GM12865 (cell line): ENCODE measurements at regions not wholly inside any gene's neighbourhood (a gene's known extent, or its start where the extent isn't known, plus 50 kb on each side); places are given as distances from the start of the nearest gene placed in this dataset.

Experiments used
- DNase-seq: peaks from one replicate; pipeline ENCODE4 v3.0.0; 2010; ENCODE audit warnings: low read depth
- H3K4me3 ChIP-seq: 2 replicates; pipeline ENCODE4 v1.5.1; 2011; ENCODE audit warnings: mild to moderate bottlenecking, low read depth, low read length, control low read depth
- TF ChIP-seq, protein P1 (sequence below): IDR thresholded peaks from 2 replicates; pipeline ENCODE4 v1.5.1; 2011; ENCODE audit warnings: low read length, control low read depth, low read depth, inconsistent platforms; ENCODE audit not compliant: insufficient read depth; ENCODE audit errors: missing control alignments

DNA sequence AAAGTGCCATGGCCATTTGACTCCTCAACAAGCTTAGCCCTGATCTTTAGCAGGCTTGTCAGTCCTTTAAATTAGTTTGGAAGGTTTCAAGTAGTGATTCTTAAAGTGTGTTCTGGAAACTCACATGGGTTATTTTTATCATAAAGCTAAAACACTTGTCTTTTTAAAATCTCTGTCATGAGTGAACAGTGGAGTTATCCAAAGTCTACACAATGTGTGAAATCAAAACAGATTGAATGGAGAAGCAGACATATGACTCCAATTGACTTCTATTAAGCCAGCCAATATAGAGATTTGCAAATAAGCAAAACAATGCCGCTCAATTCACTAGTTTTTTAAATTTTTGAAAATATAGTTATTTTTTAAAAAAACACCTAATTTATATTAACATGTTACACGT lies 53.3 kb upstream of the SORCS3 start:
- no peak overlapping the region for H3K4me3 ChIP-seq
- TF ChIP-seq, protein P1, sequence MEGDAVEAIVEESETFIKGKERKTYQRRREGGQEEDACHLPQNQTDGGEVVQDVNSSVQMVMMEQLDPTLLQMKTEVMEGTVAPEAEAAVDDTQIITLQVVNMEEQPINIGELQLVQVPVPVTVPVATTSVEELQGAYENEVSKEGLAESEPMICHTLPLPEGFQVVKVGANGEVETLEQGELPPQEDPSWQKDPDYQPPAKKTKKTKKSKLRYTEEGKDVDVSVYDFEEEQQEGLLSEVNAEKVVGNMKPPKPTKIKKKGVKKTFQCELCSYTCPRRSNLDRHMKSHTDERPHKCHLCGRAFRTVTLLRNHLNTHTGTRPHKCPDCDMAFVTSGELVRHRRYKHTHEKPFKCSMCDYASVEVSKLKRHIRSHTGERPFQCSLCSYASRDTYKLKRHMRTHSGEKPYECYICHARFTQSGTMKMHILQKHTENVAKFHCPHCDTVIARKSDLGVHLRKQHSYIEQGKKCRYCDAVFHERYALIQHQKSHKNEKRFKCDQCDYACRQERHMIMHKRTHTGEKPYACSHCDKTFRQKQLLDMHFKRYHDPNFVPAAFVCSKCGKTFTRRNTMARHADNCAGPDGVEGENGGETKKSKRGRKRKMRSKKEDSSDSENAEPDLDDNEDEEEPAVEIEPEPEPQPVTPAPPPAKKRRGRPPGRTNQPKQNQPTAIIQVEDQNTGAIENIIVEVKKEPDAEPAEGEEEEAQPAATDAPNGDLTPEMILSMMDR = no peak
- DNase-seq = no peak

DNA sequence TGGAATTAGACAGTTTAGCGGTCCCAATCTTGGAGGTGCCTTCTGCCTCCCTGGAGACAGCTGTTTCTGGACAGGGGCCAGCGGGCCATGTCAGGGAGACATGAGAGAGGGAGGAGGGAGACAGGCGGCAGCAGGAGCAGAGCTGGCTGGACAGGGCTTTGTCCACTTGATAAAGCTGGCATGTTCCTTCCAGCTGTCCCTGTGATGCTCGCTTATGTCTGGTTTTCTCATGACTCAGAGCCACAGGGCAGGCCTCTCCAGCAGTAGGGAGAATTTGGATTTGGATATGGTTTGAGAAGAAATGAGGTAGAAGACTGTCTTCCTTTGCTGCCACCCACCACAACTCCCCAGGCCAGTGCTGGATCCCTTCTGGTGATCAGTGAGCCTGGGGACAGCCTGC lies 51.7 kb upstream of the SORCS3 start:
- H3K4me3 ChIP-seq = no peak overlapping the region
- no peak for DNase-seq
- TF ChIP-seq, protein P1 = no peak

DNA sequence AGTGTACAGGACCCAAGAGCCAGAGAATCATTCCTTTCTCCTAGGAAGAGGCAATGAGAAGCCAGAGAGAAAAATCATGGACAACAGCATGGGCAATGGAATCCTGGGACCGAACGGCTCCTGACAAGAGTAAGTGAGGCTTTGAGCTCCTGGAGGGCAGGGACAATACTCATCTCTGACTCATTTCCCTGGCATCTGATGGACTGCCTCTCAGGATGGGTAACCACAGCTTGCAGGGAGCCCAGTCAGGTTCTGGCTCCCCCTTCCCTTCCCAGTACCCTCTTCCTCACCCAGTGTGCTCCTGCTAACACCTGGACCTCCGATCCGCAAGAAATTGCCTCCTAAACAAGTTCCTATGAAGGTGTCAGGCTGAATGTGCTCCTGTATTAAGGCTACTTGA lies 51.2 kb upstream of the SORCS3 start:
- no peak overlapping the region for H3K4me3 ChIP-seq
- TF ChIP-seq, protein P1 = no peak
- no peak for DNase-seq
